OCI-LY3 (cell line): ENCODE measurements at regions not wholly inside any gene's neighbourhood (a gene's known extent, or its start where the extent isn't known, plus 50 kb on each side); places are given as distances from the start of the nearest gene placed in this dataset.

Experiments used
- CTCF ChIP-seq: fragments of 200-600, 300-600 bp; sonication (generic); IDR thresholded peaks from 2 replicates; pipeline ENCODE4 v1.5.1; 2014; ENCODE audit warnings: antibody characterized with exemption, low read length, low read depth
- EZH2phosphoT487 ChIP-seq: fragments of 200-600 bp; shearing (Covaris generic); IDR thresholded peaks from 2 replicates; pipeline ENCODE4 v1.6.1; 2018; ENCODE audit warnings: antibody characterized with exemption, mixed run types, low read depth

GRCh38 chr6:134435814-134436280 is 117.9 kb upstream of the SGK1 start:
- TF ChIP-seq CTCF = no peak
- no peak for TF ChIP-seq EZH2phosphoT487
